Panc1 (cell line): ENCODE measurements at regions not wholly inside any gene's neighbourhood (a gene's known extent, or its start where the extent isn't known, plus 50 kb on each side); places are given as distances from the start of the nearest gene placed in this dataset.

ENCODE experiments used
- ATAC-seq: fragments of 200-7000 bp; cut with Tn5 transposase; 2 replicates; pipeline ENCODE4 v1.9.1; 2020; ENCODE audit warnings: mild to moderate bottlenecking, moderate library complexity
- BruUV-seq: library from RNA; stranded (reverse); fragments of 400-500 nt; replicated peaks from 2 replicates; lab custom pipeline; 2021; lab: Mats Ljungman, UMichigan
- CTCF ChIA-PET: fragments of 300-600 bp; sonication (Branson Sonifier 250); formaldehyde crosslinking; loops from one replicate; lab custom pipeline; 2022; ENCODE audit warnings: antibody characterized with exemption; lab: Charles Lee
- POLR2A ChIA-PET: fragments of 300-600 bp; sonication (Branson Sonifier 250); formaldehyde crosslinking; loops from one replicate; lab custom pipeline; 2022; ENCODE audit warnings: antibody characterized with exemption; lab: Charles Lee
- DNase-seq: peaks from one replicate; pipeline ENCODE4 v3.0.0-alpha.2; 2010; ENCODE audit warnings: low read depth, low spot score
- H3K27ac ChIP-seq: 2 replicates; pipeline ENCODE4 v1.5.1; 2011; ENCODE audit warnings: mild to moderate bottlenecking, low read length, inconsistent platforms
- H3K27me3 ChIP-seq: fragments of 200-500 bp; sonication (Bioruptor generic); 2 replicates; pipeline ENCODE4 v1.6.0; 2014; ENCODE audit warnings: low read length, inconsistent platforms; ENCODE audit not compliant: control insufficient read depth, insufficient read depth
- H3K36me3 ChIP-seq: fragments of 200-500 bp; sonication (Bioruptor generic); 2 replicates; pipeline ENCODE4 v1.5.1; 2014; ENCODE audit warnings: inconsistent platforms, mild to moderate bottlenecking, low read length, moderate library complexity; ENCODE audit not compliant: control insufficient read depth, insufficient read depth
- H3K4me1 ChIP-seq: 2 replicates; pipeline ENCODE4 v1.5.1; 2011; ENCODE audit warnings: inconsistent platforms, mild to moderate bottlenecking, low read length, moderate library complexity; ENCODE audit not compliant: control insufficient read depth, insufficient read depth
- H3K4me3 ChIP-seq, 2 experiments: 2 replicates each; pipeline ENCODE4 v1.5.1; 2011 to 2012; ENCODE audit warnings: low read depth in 2 of 2, low read length in 2 of 2, mild to moderate bottlenecking in 2 of 2, inconsistent platforms in 1 of 2, moderate library complexity in 1 of 2
- H3K9me3 ChIP-seq: fragments of 200-500 bp; sonication (Bioruptor generic); 2 replicates; pipeline ENCODE4 v1.5.1; 2014; ENCODE audit warnings: low read depth, mild to moderate bottlenecking, inconsistent platforms, low read length, moderate library complexity; ENCODE audit not compliant: control insufficient read depth, insufficient read depth
- CTCF ChIP-seq: fragments of 450-650 bp; IDR thresholded peaks from 2 replicates; pipeline ENCODE4 v1.5.1; 2017; ENCODE audit warnings: mild to moderate bottlenecking
- POLR2AphosphoS5 ChIP-seq: IDR thresholded peaks from 2 replicates; pipeline ENCODE4 v1.6.1; 2012; ENCODE audit warnings: mild to moderate bottlenecking, low read depth, low read length, moderate library complexity
- REST ChIP-seq, 2 experiments: IDR thresholded peaks; 2 replicates each; pipeline ENCODE4 v1.6.1; 2011 to 2012; ENCODE audit warnings: low read depth in 2 of 2, control low read depth in 1 of 2, low read length in 1 of 2, mild to moderate bottlenecking in 1 of 2, moderate library complexity in 1 of 2; ENCODE audit not compliant: insufficient read depth in 1 of 2
- SIN3A ChIP-seq: IDR thresholded peaks from 2 replicates; pipeline ENCODE4 v1.6.1; 2012; ENCODE audit warnings: low read depth, mild to moderate bottlenecking, low read length, moderate library complexity, borderline replicate concordance; ENCODE audit not compliant: insufficient read depth
- TCF7L2 ChIP-seq: IDR thresholded peaks from 2 replicates; pipeline ENCODE4 v1.6.1; 2011; ENCODE audit warnings: mild to moderate bottlenecking, low read depth, low read length, inconsistent platforms
- in situ Hi-C: cut with HindIII; loops from 2 replicates; pipeline ENCODE4 v1.10.0; 2016; ENCODE audit warnings: low sequenced_read_pairs, low pct_unique_long_range_greater_than_20kb
- intact Hi-C: fragments of 100-400 bp; cut with micrococcal nuclease; formaldehyde crosslinking; loops from one replicate; pipeline ENCODE4 v1.10.0; 2022; ENCODE audit not compliant: unreplicated experiment

- no peak overlapping the region for H3K27ac ChIP-seq
- no peak overlapping the region for H3K4me3 ChIP-seq
- no peak for ATAC-seq
- in situ Hi-C loops, result no loop called here
- H3K27me3 ChIP-seq, result no peaks in the 10 kb centered on the region
- intact Hi-C loops, result no loop called here
- no peaks in the 10 kb centered on the region for H3K9me3 ChIP-seq
- H3K4me1 ChIP-seq, result no peaks in the 10 kb centered on the region
- DNase-seq, result no peak
- BruUV-seq, result no TSS peak
- no peak for TF ChIP-seq SIN3A
- no peak for TF ChIP-seq REST (IDR thresholded peaks at IDR 0.05; ENCODE audit: insufficient read depth in 1 of 2, low read depth in 2 of 2, low read length in 1 of 2)
- no peak for TF ChIP-seq TCF7L2
- TF ChIP-seq CTCF, result no peak
- TF ChIP-seq POLR2AphosphoS5, result no peak
- CTCF ChIA-PET, result no interaction called here
- POLR2A ChIA-PET, result no interaction called here
- no peaks in the 10 kb centered on the region for H3K36me3 ChIP-seq
Observed at GRCh38 chr18:67232406-67232805, 284.1 kb downstream of the DSEL start.

- Histone ChIP-seq H3K4me3 (no peak overlapping the region), H3K36me3 (no peaks in the 10 kb centered on the region), H3K27ac (no peak overlapping the region), H3K27me3 (no peaks in the 10 kb centered on the region), H3K9me3 (no peaks in the 10 kb centered on the region), H3K4me1 (no peaks in the 10 kb centered on the region)
- TF ChIP-seq TCF7L2 (no peak), REST (IDR thresholded peaks at IDR 0.05; ENCODE audit: insufficient read depth in 1 of 2, low read depth in 2 of 2, low read length in 1 of 2) (no peak), SIN3A (no peak), CTCF (no peak), POLR2AphosphoS5 (no peak)
- ChIA-PET CTCF (no interaction called here), POLR2A (no interaction called here)
- no TSS peak for BruUV-seq
- DNase-seq (no peak), ATAC-seq (no peak)
- intact Hi-C loops, result no loop called here
- in situ Hi-C loops, result no loop called here
Observed at GRCh38 chr18:67222887-67223286, 293.6 kb downstream of the DSEL start.
